ENCODE measurements at regions not wholly inside any gene's neighbourhood (a gene's known extent, or its start where the extent isn't known, plus 50 kb on each side); places are given as distances from the start of the nearest gene placed in this dataset.
"Not testable (repeated sequence)": the region's sequence is repeated elsewhere in the genome, so short reads cannot be mapped to it uniquely, and the experiment has no call there.

DNA sequence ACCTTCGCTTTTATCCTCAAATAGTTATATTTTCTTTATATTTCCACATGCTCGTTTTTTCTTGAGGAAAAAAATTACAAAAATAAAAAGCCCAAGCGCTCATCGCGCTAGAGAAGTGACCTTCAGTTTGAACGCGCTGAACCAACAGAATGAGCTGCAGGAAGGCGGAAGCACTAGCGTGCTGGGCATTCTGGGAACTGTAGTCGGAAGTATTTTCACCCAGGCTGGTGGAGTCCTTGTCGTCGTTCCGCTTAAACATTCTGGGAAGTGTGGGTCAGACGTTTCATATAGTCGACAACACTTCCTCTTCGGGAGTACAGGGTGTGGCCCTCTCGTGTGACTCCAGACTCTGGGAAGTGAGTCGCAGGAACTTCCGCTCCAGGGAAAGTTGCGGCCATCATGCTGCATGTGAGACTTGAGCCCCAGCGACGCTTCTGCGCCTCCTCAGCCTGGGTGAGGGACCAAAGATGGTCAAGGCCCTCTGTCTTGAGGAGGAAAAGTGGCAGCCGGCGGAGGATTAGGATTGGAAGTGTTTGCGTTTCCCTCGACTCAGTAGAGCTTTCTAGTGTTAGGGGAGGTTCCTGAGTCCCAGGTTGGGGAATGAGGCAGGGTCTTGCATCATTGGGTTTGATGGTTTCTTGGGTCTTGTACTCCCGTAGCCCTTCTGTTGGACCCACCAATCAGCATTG is 84.1 kb upstream of the GPR39 start:
- not testable (repeated sequence) for DNase-seq

- not testable (repeated sequence) for DNase-seq
These were observed 79.5 kb upstream of the GPR39 start for GRCh38 chr2:132337135-132337534.

DNA sequence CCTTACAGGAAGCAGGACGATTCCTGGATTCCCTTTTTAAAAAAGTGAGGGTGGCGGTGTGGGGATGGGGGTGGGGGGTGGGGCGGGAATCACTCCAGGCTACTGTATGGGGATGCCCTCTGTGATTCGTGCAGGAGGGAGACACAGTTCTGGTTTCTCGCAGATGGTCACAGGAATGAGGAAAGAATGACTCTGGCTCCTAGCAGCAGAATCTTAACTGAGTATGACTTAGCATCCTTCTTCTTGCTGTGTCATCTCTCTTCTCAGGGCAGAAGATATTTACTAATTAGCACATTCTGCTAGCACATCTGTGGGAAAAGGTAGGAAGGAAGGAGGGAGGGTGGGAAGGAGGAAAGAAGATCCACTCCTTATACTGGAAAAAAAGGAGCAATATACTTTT is 78.8 kb upstream of the GPR39 start:
- not testable (repeated sequence) for DNase-seq

- DNase-seq: not testable (repeated sequence)
These were observed 69.4 kb upstream of the GPR39 start for GRCh38 chr2:132347041-132347780.

DNA sequence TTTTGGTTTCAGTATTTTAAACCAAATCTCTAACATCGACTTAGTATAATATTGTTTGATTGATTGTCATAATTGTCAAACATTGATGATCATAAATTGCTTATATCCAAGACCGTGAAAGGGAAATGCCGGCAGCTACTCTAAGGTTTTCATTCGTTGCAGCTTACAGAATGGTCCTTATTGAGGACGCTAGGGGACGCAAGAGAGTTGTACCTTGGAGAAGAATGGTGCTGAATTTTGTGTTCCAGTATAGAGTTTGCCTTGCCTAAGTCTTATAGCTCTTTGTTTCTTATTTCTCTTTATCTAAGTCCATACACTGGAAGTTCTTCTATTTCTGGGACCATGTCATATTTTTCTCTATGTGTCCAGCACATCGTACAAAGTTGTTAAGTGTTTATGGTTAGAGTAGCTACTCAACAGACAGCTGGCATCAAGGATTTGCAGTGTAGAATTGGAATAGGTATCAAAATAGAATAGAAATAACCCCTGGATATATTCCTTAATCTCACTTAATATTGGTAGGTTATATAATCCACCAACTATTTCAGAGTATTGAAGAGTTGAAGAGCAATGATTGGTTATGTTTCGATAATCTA is 67.4 kb upstream of the GPR39 start:
- DNase-seq: not testable (repeated sequence)

DNA sequence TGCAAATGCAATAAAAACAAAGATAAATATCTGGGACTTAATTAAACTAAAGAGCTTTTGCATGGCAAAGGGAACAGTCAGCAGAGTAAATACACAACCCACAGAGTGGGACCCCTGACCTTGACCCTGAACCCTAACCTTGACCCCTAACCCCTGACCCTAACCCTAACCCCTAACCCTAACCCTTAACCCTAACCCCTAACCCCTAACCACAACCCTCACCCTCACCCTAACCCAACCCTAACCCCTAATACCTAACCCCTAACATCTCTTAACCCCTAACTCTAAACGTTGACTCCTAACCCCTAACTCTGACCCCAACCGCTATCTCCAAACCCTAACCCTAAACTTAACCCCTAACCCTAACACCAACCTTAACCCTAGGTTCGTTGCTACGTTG is 64.9 kb upstream of the GPR39 start:
- DNase-seq: not testable (repeated sequence)

DNA sequence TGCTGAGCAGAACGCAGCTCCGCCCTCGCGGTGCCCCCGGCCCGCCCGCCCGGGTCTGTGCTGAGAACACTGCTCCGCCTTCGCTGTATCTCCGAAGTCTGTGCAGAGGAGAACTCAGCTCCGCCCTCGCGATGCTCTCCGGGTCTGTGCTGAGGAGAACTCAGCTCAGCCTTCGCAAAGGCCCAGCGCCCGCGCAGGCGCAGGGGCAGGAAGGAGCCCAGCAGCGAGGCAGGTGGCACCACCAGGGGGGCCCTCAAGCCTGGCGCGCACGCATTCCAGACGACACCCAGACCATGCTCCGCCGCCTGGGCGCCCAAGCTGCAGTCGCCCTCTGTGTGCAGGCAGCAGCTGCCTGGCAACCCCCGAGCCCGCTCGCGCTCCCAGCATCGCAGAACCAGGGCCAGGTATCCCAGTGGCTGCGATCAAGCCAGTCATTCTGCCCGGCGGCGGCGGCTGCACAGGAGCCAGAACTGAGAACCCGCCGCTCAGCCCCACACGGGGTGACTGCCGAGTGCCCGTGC is 64.1 kb upstream of the GPR39 start:
- DNase-seq: not testable (repeated sequence)

- DNase-seq: not testable (repeated sequence)
These were observed 63.2 kb upstream of the GPR39 start for GRCh38 chr2:132353380-132353779.

GRCh38 chr2:132360964-132361363 is 55.6 kb upstream of the GPR39 start:
- DNase-seq: not testable (repeated sequence)

- not testable (repeated sequence) for DNase-seq
These were observed 55.1 kb upstream of the GPR39 start for GRCh38 chr2:132361498-132361897.

GRCh38 chr2:132363352-132363751 is 53.3 kb upstream of the GPR39 start:
- not testable (repeated sequence) for DNase-seq

- not testable (repeated sequence) for DNase-seq
These were observed 50.6 kb upstream of the GPR39 start for GRCh38 chr2:132365963-132366362.

DNA sequence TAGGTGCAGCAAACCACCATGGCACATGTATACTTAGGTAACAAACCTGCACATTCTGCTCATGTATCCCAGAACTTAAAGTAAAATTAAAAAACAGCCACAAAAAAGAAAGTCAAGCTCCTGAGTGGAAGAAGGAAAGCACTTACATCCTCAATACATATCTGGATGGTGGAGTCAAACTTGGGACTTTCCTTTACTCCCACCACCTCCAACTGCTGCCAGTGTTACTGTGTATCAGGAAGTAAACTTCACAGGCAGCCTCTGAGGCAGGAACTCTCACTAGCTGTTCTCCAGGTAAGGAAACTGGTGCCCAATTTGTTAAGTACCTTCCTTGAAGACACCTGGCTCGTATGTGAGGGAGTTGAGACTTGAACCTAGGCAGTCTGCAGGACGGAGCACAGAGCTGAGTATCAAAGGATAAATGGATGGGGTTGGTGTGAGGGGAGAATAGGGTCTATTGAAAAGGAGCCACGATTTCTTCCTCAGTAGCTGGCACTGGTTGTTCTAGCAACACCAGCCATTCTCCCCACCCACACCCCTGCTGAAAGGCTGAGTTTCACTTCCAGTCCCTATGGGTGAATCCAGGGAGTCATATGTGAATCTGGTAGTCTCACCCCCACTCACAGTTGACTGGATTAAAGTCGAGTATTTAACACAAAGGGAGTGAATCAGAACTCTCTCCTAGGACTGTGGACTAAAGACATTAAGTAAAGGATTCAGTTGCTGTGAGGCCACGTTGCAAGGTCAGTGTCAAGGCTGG is 50.0 kb upstream of the GPR39 start:
- no peak for DNase-seq
